ENCODE measurements at regions not wholly inside any gene's neighbourhood (a gene's known extent, or its start where the extent isn't known, plus 50 kb on each side); places are given as distances from the start of the nearest gene placed in this dataset.

GRCh38 chr3:65210026-65210814, 522.4 kb upstream of the ADAMTS9 start:
- no peak overlapping the region for H3K27ac ChIP-seq (ENCODE audit: low read depth in 1 of 2, low read length in 2 of 2)
- no peaks in the 10 kb centered on the region for H3K27me3 ChIP-seq (ENCODE audit: control insufficient read depth in 1 of 2, insufficient read depth in 2 of 2, low read length in 1 of 2)
- WGBS, 2 donors: 89% methylated on average over 1 of the region's 1 CpG
- ATAC-seq (ENCODE audit: low FRiP score): no peak
- H3K4me1 ChIP-seq (ENCODE audit: control insufficient read depth in 1 of 2, insufficient read depth in 2 of 2, low read length in 2 of 2): no peaks in the 10 kb centered on the region
- peaks cover 2% of the 10 kb centered on the region for H3K9me3 ChIP-seq (ENCODE audit: control insufficient read depth, low read length)
- intact Hi-C loops (cut with DNase I): no loop called here
- no peak for DNase-seq
- H3K36me3 ChIP-seq (ENCODE audit: control insufficient read depth in 1 of 2, insufficient read depth in 2 of 2, low read length in 1 of 2): no peaks in the 10 kb centered on the region
- no peak overlapping the region for H3K4me3 ChIP-seq (ENCODE audit: low read length in 2 of 2)

- intact Hi-C loops (cut with DNase I): no loop called here
- no peaks in the 10 kb centered on the region for H3K4me1 ChIP-seq (ENCODE audit: control insufficient read depth in 1 of 2, insufficient read depth in 2 of 2, low read length in 2 of 2)
- 96 to 97% methylated on average over 2 of the region's 2 CpGs for WGBS, 2 donors
- no peaks in the 10 kb centered on the region for H3K27me3 ChIP-seq (ENCODE audit: control insufficient read depth in 1 of 2, insufficient read depth in 2 of 2, low read length in 1 of 2)
- no peak for DNase-seq
- H3K9me3 ChIP-seq (ENCODE audit: control insufficient read depth, low read length): peaks cover 2% of the 10 kb centered on the region
- no peak for ATAC-seq (ENCODE audit: low FRiP score)
- no peak overlapping the region for H3K4me3 ChIP-seq (ENCODE audit: low read length in 2 of 2)
- no peak overlapping the region for H3K27ac ChIP-seq (ENCODE audit: low read depth in 1 of 2, low read length in 2 of 2)
- no peaks in the 10 kb centered on the region for H3K36me3 ChIP-seq (ENCODE audit: control insufficient read depth in 1 of 2, insufficient read depth in 2 of 2, low read length in 1 of 2)
These were observed 514.6 kb upstream of the ADAMTS9 start for GRCh38 chr3:65202395-65202794.

- Histone ChIP-seq H3K36me3 (ENCODE audit: control insufficient read depth in 1 of 2, insufficient read depth in 2 of 2, low read length in 1 of 2) (no peaks in the 10 kb centered on the region), H3K27ac (ENCODE audit: low read depth in 1 of 2, low read length in 2 of 2) (no peak overlapping the region), H3K27me3 (ENCODE audit: control insufficient read depth in 1 of 2, insufficient read depth in 2 of 2, low read length in 1 of 2) (no peaks in the 10 kb centered on the region), H3K9me3 (ENCODE audit: control insufficient read depth, low read length) (peaks cover 2% of the 10 kb centered on the region), H3K4me3 (ENCODE audit: low read length in 2 of 2) (no peak overlapping the region), H3K4me1 (ENCODE audit: control insufficient read depth in 1 of 2, insufficient read depth in 2 of 2, low read length in 2 of 2) (no peaks in the 10 kb centered on the region)
- WGBS, 2 donors: 71 to 74% methylated on average over 2 of the region's 2 CpGs
- DNase-seq: no peak
- intact Hi-C loops (cut with DNase I): no loop called here
- no peak for ATAC-seq (ENCODE audit: low FRiP score)
These were observed 514.1 kb upstream of the ADAMTS9 start for GRCh38 chr3:65201926-65202325.

- no peak overlapping the region for H3K27ac ChIP-seq (ENCODE audit: low read depth in 1 of 2, low read length in 2 of 2)
- H3K4me1 ChIP-seq (ENCODE audit: control insufficient read depth in 1 of 2, insufficient read depth in 2 of 2, low read length in 2 of 2): no peaks in the 10 kb centered on the region
- no peaks in the 10 kb centered on the region for H3K36me3 ChIP-seq (ENCODE audit: control insufficient read depth in 1 of 2, insufficient read depth in 2 of 2, low read length in 1 of 2)
- H3K27me3 ChIP-seq (ENCODE audit: control insufficient read depth in 1 of 2, insufficient read depth in 2 of 2, low read length in 1 of 2): no peaks in the 10 kb centered on the region
- intact Hi-C loops (cut with DNase I): no loop called here
- 77 to 82% methylated on average over 5 of the region's 5 CpGs for WGBS, 2 donors
- ATAC-seq (ENCODE audit: low FRiP score) (no peak), DNase-seq (no peak)
- no peak overlapping the region for H3K4me3 ChIP-seq (ENCODE audit: low read length in 2 of 2)
- no peaks in the 10 kb centered on the region for H3K9me3 ChIP-seq (ENCODE audit: control insufficient read depth, low read length)
These were observed 512.6 kb upstream of the ADAMTS9 start for GRCh38 chr3:65200310-65200970.

GRCh38 chr3:65196663-65197062, 508.9 kb upstream of the ADAMTS9 start:
- Histone ChIP-seq H3K36me3 (ENCODE audit: control insufficient read depth in 1 of 2, insufficient read depth in 2 of 2, low read length in 1 of 2) (no peaks in the 10 kb centered on the region), H3K4me3 (ENCODE audit: low read length in 2 of 2) (no peak overlapping the region), H3K4me1 (ENCODE audit: control insufficient read depth in 1 of 2, insufficient read depth in 2 of 2, low read length in 2 of 2) (no peaks in the 10 kb centered on the region), H3K9me3 (ENCODE audit: control insufficient read depth, low read length) (no peaks in the 10 kb centered on the region), H3K27me3 (ENCODE audit: control insufficient read depth in 1 of 2, insufficient read depth in 2 of 2, low read length in 1 of 2) (no peaks in the 10 kb centered on the region), H3K27ac (ENCODE audit: low read depth in 1 of 2, low read length in 2 of 2) (no peak overlapping the region)
- DNase-seq (no peak), ATAC-seq (ENCODE audit: low FRiP score) (no peak)
- intact Hi-C loops (cut with DNase I): no loop called here
- 49 to 53% methylated on average over 3 of the region's 3 CpGs for WGBS, 2 donors

GRCh38 chr3:65195211-65196006, 507.6 kb upstream of the ADAMTS9 start:
- Histone ChIP-seq H3K27ac (ENCODE audit: low read depth in 1 of 2, low read length in 2 of 2) (no peak overlapping the region), H3K27me3 (ENCODE audit: control insufficient read depth in 1 of 2, insufficient read depth in 2 of 2, low read length in 1 of 2) (no peaks in the 10 kb centered on the region), H3K4me1 (ENCODE audit: control insufficient read depth in 1 of 2, insufficient read depth in 2 of 2, low read length in 2 of 2) (no peaks in the 10 kb centered on the region), H3K4me3 (ENCODE audit: low read length in 2 of 2) (no peak overlapping the region), H3K36me3 (ENCODE audit: control insufficient read depth in 1 of 2, insufficient read depth in 2 of 2, low read length in 1 of 2) (no peaks in the 10 kb centered on the region), H3K9me3 (ENCODE audit: control insufficient read depth, low read length) (peaks cover 2% of the 10 kb centered on the region)
- DNase-seq: no peak
- ATAC-seq (ENCODE audit: low FRiP score): no peak
- 77 to 80% methylated on average over 8 of the region's 8 CpGs for WGBS, 2 donors
- intact Hi-C loops (cut with DNase I): no loop called here

- Histone ChIP-seq H3K4me1 (ENCODE audit: control insufficient read depth in 1 of 2, insufficient read depth in 2 of 2, low read length in 2 of 2) (no peaks in the 10 kb centered on the region), H3K36me3 (ENCODE audit: control insufficient read depth in 1 of 2, insufficient read depth in 2 of 2, low read length in 1 of 2) (no peaks in the 10 kb centered on the region), H3K4me3 (ENCODE audit: low read length in 2 of 2) (no peak overlapping the region), H3K9me3 (ENCODE audit: control insufficient read depth, low read length) (peaks cover 2% of the 10 kb centered on the region), H3K27me3 (ENCODE audit: control insufficient read depth in 1 of 2, insufficient read depth in 2 of 2, low read length in 1 of 2) (no peaks in the 10 kb centered on the region), H3K27ac (ENCODE audit: low read depth in 1 of 2, low read length in 2 of 2) (no peak overlapping the region)
- DNase-seq (no peak), ATAC-seq (ENCODE audit: low FRiP score) (no peak)
- intact Hi-C loops (cut with DNase I): no loop called here
- WGBS, 2 donors: 97 to 98% methylated on average over 4 of the region's 4 CpGs
These were observed 506.9 kb upstream of the ADAMTS9 start for GRCh38 chr3:65194744-65195143.

- H3K36me3 ChIP-seq (ENCODE audit: control insufficient read depth in 1 of 2, insufficient read depth in 2 of 2, low read length in 1 of 2): no peaks in the 10 kb centered on the region
- ATAC-seq (ENCODE audit: low FRiP score): no peak
- no peak for DNase-seq
- no peaks in the 10 kb centered on the region for H3K27me3 ChIP-seq (ENCODE audit: control insufficient read depth in 1 of 2, insufficient read depth in 2 of 2, low read length in 1 of 2)
- 89 to 91% methylated on average over 6 of the region's 6 CpGs for WGBS, 2 donors
- H3K9me3 ChIP-seq (ENCODE audit: control insufficient read depth, low read length): peaks cover 2% of the 10 kb centered on the region
- intact Hi-C loops (cut with DNase I): no loop called here
- no peak overlapping the region for H3K27ac ChIP-seq (ENCODE audit: low read depth in 1 of 2, low read length in 2 of 2)
- no peak overlapping the region for H3K4me3 ChIP-seq (ENCODE audit: low read length in 2 of 2)
- H3K4me1 ChIP-seq (ENCODE audit: control insufficient read depth in 1 of 2, insufficient read depth in 2 of 2, low read length in 2 of 2): no peaks in the 10 kb centered on the region
These were observed 506.4 kb upstream of the ADAMTS9 start for GRCh38 chr3:65194047-65194714.
